Endothelial cell of umbilical vein (primary cell): ENCODE measurements at regions not wholly inside any gene's neighbourhood (a gene's known extent, or its start where the extent isn't known, plus 50 kb on each side); places are given as distances from the start of the nearest gene placed in this dataset.

Experiments used
- BruUV-seq: library from RNA; stranded (reverse); fragments of 400-500 nt; replicated peaks from 2 replicates; lab custom pipeline; 2021; lab: Mats Ljungman, UMichigan
- CTCF ChIA-PET: fragments of 300-600, 350-600 bp; sonication (Branson Sonifier 250); formaldehyde crosslinking; loops from one replicate; lab custom pipeline; 2021; ENCODE audit warnings: antibody characterized with exemption, inconsistent platforms; lab: Charles Lee
- POLR2A ChIA-PET: fragments of 300-600, 350-600 bp; sonication (Branson Sonifier 250); formaldehyde crosslinking; loops from one replicate; lab custom pipeline; 2021; ENCODE audit warnings: antibody characterized with exemption, inconsistent platforms; lab: Charles Lee
- DNase-seq: peaks from one replicate; pipeline ENCODE4 v3.0.0-alpha.2; 2011; ENCODE audit warnings: low read depth, low spot score
- FAIRE-seq: peaks from 2 replicates; lab custom pipeline; 2011; peaks lifted over from hg19 to GRCh38; lab: Jason Lieb, UNC
- H2AFZ ChIP-seq: 2 replicates; pipeline ENCODE4 v1.6.0; 2012; ENCODE audit warnings: low read depth, low read length, control low read depth, inconsistent platforms
- H3K27ac ChIP-seq: 2 replicates; pipeline ENCODE4 v1.5.1; 2011; ENCODE audit warnings: low read depth, mild to moderate bottlenecking, control low read depth, low read length, moderate library complexity; ENCODE audit not compliant: insufficient read depth
- H3K27me3 ChIP-seq, 2 experiments: 2 replicates each; pipeline versions ENCODE4 v1.6.0 to v1.6.1; 2011; ENCODE audit warnings: low read length in 2 of 2, mixed read lengths in 1 of 2; ENCODE audit not compliant: control insufficient read depth in 2 of 2, insufficient read depth in 2 of 2
- H3K36me3 ChIP-seq, 2 experiments: 2 replicates in 1 of 2; 3 replicates in 1 of 2; pipeline ENCODE4 v1.5.1; 2011; ENCODE audit warnings: low read length in 2 of 2, mild to moderate bottlenecking in 1 of 2, moderate library complexity in 1 of 2; ENCODE audit not compliant: control insufficient read depth in 2 of 2, insufficient read depth in 2 of 2; ENCODE audit errors: extremely low read depth in 1 of 2
- H3K4me1 ChIP-seq: 3 replicates; pipeline ENCODE4 v1.5.1; 2011; ENCODE audit warnings: mild to moderate bottlenecking, low read length; ENCODE audit not compliant: control insufficient read depth, insufficient read depth; ENCODE audit errors: extremely low read depth
- H3K4me2 ChIP-seq: 2 replicates; pipeline ENCODE4 v1.6.1; 2011; ENCODE audit warnings: low read length, control low read depth, mixed read lengths; ENCODE audit not compliant: insufficient read depth
- H3K4me3 ChIP-seq, 3 experiments: fragments of 200-600 bp in 1 of 3; sonication (generic), shearing (Covaris generic) in 1 of 3; replicated peaks in 1 of 3; 2 replicates each; pipeline ENCODE4 v1.5.1; 2011 to 2016; ENCODE audit warnings: control low read depth in 3 of 3, low read length in 3 of 3, mild to moderate bottlenecking in 2 of 3, inconsistent platforms in 1 of 3, low read depth in 1 of 3, moderate library complexity in 1 of 3; ENCODE audit not compliant: insufficient read depth in 1 of 3
- H3K79me2 ChIP-seq: 2 replicates; pipeline ENCODE4 v1.6.0; 2012; ENCODE audit warnings: low read length, inconsistent platforms; ENCODE audit not compliant: control insufficient read depth, insufficient read depth
- H3K9ac ChIP-seq: replicated peaks from 2 replicates; pipeline ENCODE3; 2011; ENCODE audit warnings: low read length, control low read depth; ENCODE audit not compliant: insufficient read depth; ENCODE audit errors: extremely low read depth
- H3K9me1 ChIP-seq: replicated peaks from 3 replicates; pipeline ENCODE4 v1.6.0; 2011; ENCODE audit warnings: mild to moderate bottlenecking, low read length; ENCODE audit not compliant: control insufficient read depth, insufficient read depth; ENCODE audit errors: extremely low read depth
- H3K9me3 ChIP-seq: replicated peaks from 2 replicates; pipeline ENCODE4 v1.5.1; 2012; ENCODE audit warnings: low read length, inconsistent platforms; ENCODE audit not compliant: control insufficient read depth, insufficient read depth
- H4K20me1 ChIP-seq: replicated peaks from 2 replicates; pipeline ENCODE3; 2011; ENCODE audit warnings: mild to moderate bottlenecking, low read length; ENCODE audit not compliant: control insufficient read depth, insufficient read depth; ENCODE audit errors: extremely low read depth
- CTCF ChIP-seq, 2 donors: IDR thresholded peaks; 1 replicate in 1 of 2; 2 replicates in 1 of 2; pipeline ENCODE4 v1.5.1; 2011; ENCODE audit warnings: low read length in 2 of 2, mild to moderate bottlenecking in 2 of 2, moderate library complexity in 2 of 2, control low read depth in 1 of 2, inconsistent platforms in 1 of 2, low read depth in 1 of 2; ENCODE audit not compliant: insufficient read depth in 1 of 2; ENCODE audit errors: extremely low read depth in 1 of 2
- EZH2 ChIP-seq: IDR thresholded peaks from 2 replicates; pipeline ENCODE4 v1.6.1; 2012; ENCODE audit warnings: borderline replicate concordance, low read depth, mild to moderate bottlenecking, moderate library complexity, low read length, inconsistent platforms; ENCODE audit not compliant: severe bottlenecking
- FOS ChIP-seq: IDR thresholded peaks from 2 replicates; pipeline ENCODE4 v1.6.1; 2011; ENCODE audit warnings: mild to moderate bottlenecking, low read length, moderate library complexity, borderline replicate concordance; ENCODE audit not compliant: insufficient read depth
- GATA2 ChIP-seq: IDR thresholded peaks from 2 replicates; pipeline ENCODE4 v1.7.0; 2011; ENCODE audit warnings: low read depth, mild to moderate bottlenecking, moderate library complexity, mixed read lengths, low read length; ENCODE audit not compliant: insufficient read length, insufficient read depth
- JUN ChIP-seq: IDR thresholded peaks from 2 replicates; pipeline ENCODE4 v1.6.1; 2011; ENCODE audit warnings: borderline replicate concordance, low read depth; ENCODE audit not compliant: insufficient read length, insufficient read depth
- MAX ChIP-seq: IDR thresholded peaks from 2 replicates; pipeline ENCODE4 v1.6.1; 2011; ENCODE audit not compliant: insufficient read depth, insufficient read length
- MYC ChIP-seq: IDR thresholded peaks from one replicate; pipeline ENCODE4 v1.6.1; 2011; ENCODE audit warnings: mild to moderate bottlenecking, low read depth, low read length
- POLR2A ChIP-seq: IDR thresholded peaks from 2 replicates; pipeline ENCODE4 v1.6.1; 2012; ENCODE audit warnings: low read depth, mild to moderate bottlenecking, control low read depth, low read length
- POLR2AphosphoS5 ChIP-seq: IDR thresholded peaks from 2 replicates; pipeline ENCODE4 v1.6.1; 2012; ENCODE audit warnings: low read depth, mild to moderate bottlenecking, control low read depth, low read length, moderate library complexity; ENCODE audit not compliant: insufficient read depth
- dilution Hi-C: fragments of 300-500 bp; cut with MboI; formaldehyde crosslinking; loops from one replicate; pipeline ENCODE4 v1.15.0; 2019; ENCODE audit warnings: low sequenced_read_pairs; ENCODE audit not compliant: extremely low pct_ligation_motif_present
- intact Hi-C: fragments of 100-400 bp; cut with micrococcal nuclease; formaldehyde crosslinking; loops from one replicate; pipeline ENCODE4 v1.10.0; 2022

- DNase-seq: no peak
- Histone ChIP-seq H3K4me3 (no peak overlapping the region), H3K9me3 (no peaks in the 10 kb centered on the region), H4K20me1 (no peaks in the 10 kb centered on the region), H3K9me1 (no peaks in the 10 kb centered on the region), H3K4me1 (no peaks in the 10 kb centered on the region), H3K27ac (no peak overlapping the region), H3K36me3 (no peaks in the 10 kb centered on the region), H3K4me2 (no peak overlapping the region), H3K9ac (no peak overlapping the region), H3K79me2 (no peaks in the 10 kb centered on the region), H2AFZ (no peak overlapping the region), H3K27me3 (peaks cover 0 to 3% of the 10 kb centered on the region in 2 experiments)
- FAIRE-seq: no peak
- dilution Hi-C loops: no loop called here
- intact Hi-C loops: no loop called here
- TF ChIP-seq FOS (no peak), JUN (no peak), EZH2 (no peak), POLR2AphosphoS5 (no peak), GATA2 (no peak), MAX (no peak), POLR2A (no peak), CTCF (IDR thresholded peaks at IDR 0.05; ENCODE audit: extremely low read depth in 1 of 2, insufficient read depth in 1 of 2, low read depth in 1 of 2, low read length in 2 of 2) (no peak), MYC (no peak)
- BruUV-seq: no TSS peak
- ChIA-PET POLR2A (no interaction called here), CTCF (no interaction called here)
Measured at GRCh38 chr11:115656041-115656440, 151.8 kb upstream of the CADM1 start.
